ENCODE measurements at regions not wholly inside any gene's neighbourhood (a gene's known extent, or its start where the extent isn't known, plus 50 kb on each side); places are given as distances from the start of the nearest gene placed in this dataset.

GRCh38 chr4:98771959-98772632 lies 113.7 kb upstream of the TSPAN5 start:
- no peak for TF ChIP-seq CTCF (conservative IDR thresholded peaks at IDR 0.05)
- no peak for TF ChIP-seq ZFX (IDR thresholded peaks at IDR 0.05)
